ENCODE measurements at regions not wholly inside any gene's neighbourhood (a gene's known extent, or its start where the extent isn't known, plus 50 kb on each side); places are given as distances from the start of the nearest gene placed in this dataset.

GRCh38 chr6:165178056-165178455 is 131.3 kb downstream of the C6orf118 start:
- Histone ChIP-seq H2AK5ac (ENCODE audit: low read depth, low read length) (no peak overlapping the region), H3K27me3 (ENCODE audit: control insufficient read depth, insufficient read depth, low read length) (no peaks in the 10 kb centered on the region), H3K9ac (ENCODE audit: low read depth, low read length) (no peak overlapping the region), H2BK5ac (ENCODE audit: low read depth, low read length, poor library complexity, severe bottlenecking) (no peak overlapping the region), H3K9me1 (ENCODE audit: insufficient read depth, low read length) (no peaks in the 10 kb centered on the region), H4K5ac (ENCODE audit: low read depth, low read length) (no peak overlapping the region), H3K18ac (ENCODE audit: low read depth, low read length) (no peak overlapping the region), H3K79me1 (ENCODE audit: low read depth in 1 of 2, low read length in 2 of 2) (no peaks in the 10 kb centered on the region), H2AK9ac (replicated peaks; ENCODE audit: low read depth, low read length, poor library complexity) (no peak overlapping the region), H3K4me2 (ENCODE audit: low read depth, low read length) (no peak overlapping the region), H3K27ac (ENCODE audit: insufficient read depth, low read length) (no peak overlapping the region), H4K8ac (ENCODE audit: low read depth in 2 of 2, low read length in 2 of 2) (no peak overlapping the region), H2AFZ (replicated peaks; ENCODE audit: low read length, poor library complexity) (no peak overlapping the region), H4K91ac (ENCODE audit: insufficient read depth, low read depth, low read length) (no peak overlapping the region), H2BK15ac (ENCODE audit: low read depth, low read length) (no peak overlapping the region), H3K36me3 (ENCODE audit: control insufficient read depth, insufficient read depth, low read length) (no peaks in the 10 kb centered on the region), H4K20me1 (ENCODE audit: insufficient read depth, low read length) (no peaks in the 10 kb centered on the region), H3K4me3 (ENCODE audit: insufficient read depth, low read depth, low read length) (no peak overlapping the region), H2BK120ac (ENCODE audit: low read depth, low read length) (no peak overlapping the region), H3K14ac (replicated peaks; ENCODE audit: low read depth, low read length) (no peak overlapping the region), H2BK20ac (ENCODE audit: low read depth, low read length) (no peak overlapping the region), H3K4ac (ENCODE audit: low read depth, low read length) (no peak overlapping the region), H3K56ac (ENCODE audit: extremely low read depth, insufficient read depth, low read length) (no peak overlapping the region), H3K23ac (ENCODE audit: low read depth, low read length) (no peak overlapping the region), H3K9me3 (ENCODE audit: control insufficient read depth, insufficient read depth, low read length) (peaks cover 10% of the 10 kb centered on the region), H3K4me1 (ENCODE audit: control insufficient read depth, insufficient read depth, low read length) (no peaks in the 10 kb centered on the region)
- TF ChIP-seq MAZ (IDR thresholded peaks at IDR 0.05; ENCODE audit: borderline replicate concordance, low read depth, low read length) (no peak), RFX5 (IDR thresholded peaks at IDR 0.05; ENCODE audit: low read depth, low read length) (no peak), CTCF (conservative IDR thresholded peaks at IDR 0.05; ENCODE audit: low read depth, low read length) (no peak), FOS (IDR thresholded peaks at IDR 0.05; ENCODE audit: low read depth, low read length) (no peak), MXI1 (IDR thresholded peaks at IDR 0.05; ENCODE audit: borderline replicate concordance, low read depth, low read length) (no peak), CEBPB (IDR thresholded peaks at IDR 0.05; ENCODE audit: low read depth, low read length) (no peak), BHLHE40 (IDR thresholded peaks at IDR 0.05; ENCODE audit: low read depth, low read length) (no peak), RCOR1 (IDR thresholded peaks at IDR 0.05; ENCODE audit: insufficient replicate concordance, low read length) (no peak), ELK1 (IDR thresholded peaks at IDR 0.05; ENCODE audit: borderline replicate concordance, low read depth, low read length) (no peak), POLR2A (IDR thresholded peaks at IDR 0.05; ENCODE audit: low read depth, low read length) (no peak), SMC3 (IDR thresholded peaks at IDR 0.05; ENCODE audit: low read depth, low read length) (no peak), CHD1 (IDR thresholded peaks at IDR 0.05; ENCODE audit: low read depth, low read length) (no peak)
- DNase-seq (no peak), ATAC-seq (ENCODE audit: low read depth) (no peak)
- POLR2A ChIA-PET (ENCODE audit: unreplicated experiment), result no interaction called here
- BruUV-seq (replicated peaks), result no TSS peak
- dilution Hi-C loops (cut with HindIII; ENCODE audit: low sequenced_read_pairs, unreplicated experiment), result no loop called here
- CTCF ChIA-PET, result no interaction called here
- WGBS, 2 experiments (ENCODE audit: extremely low coverage in 2 of 2, insufficient read length in 1 of 2), result no CpG with 5 or more reads among the region's 1 CpG
- intact Hi-C loops (cut with micrococcal nuclease), result no loop called here
- in situ Hi-C loops (cut with MboI; ENCODE audit: low sequenced_read_pairs), result no loop called here

All from IMR-90 (cell line).